A673 (cell line): ENCODE measurements at regions not wholly inside any gene's neighbourhood (a gene's known extent, or its start where the extent isn't known, plus 50 kb on each side); places are given as distances from the start of the nearest gene placed in this dataset.

Experiments
- EZH2 ChIP-seq: fragments of 200-600 bp; sonication (generic); IDR thresholded peaks from 2 replicates; pipeline ENCODE4 v1.6.1; 2017; ENCODE audit warnings: borderline replicate concordance, low read depth, mild to moderate bottlenecking, mixed read lengths, antibody characterized with exemption, low read length; ENCODE audit not compliant: poor library complexity, severe bottlenecking
- TF ChIP-seq, protein P1 (sequence below): fragments of 300-800, 200-600 bp; sonication (generic); conservative IDR thresholded peaks from 2 replicates; pipeline ENCODE4 v1.5.1; 2017; ENCODE audit warnings: low read depth, mild to moderate bottlenecking, antibody characterized with exemption, low read length, moderate library complexity, mixed read lengths

DNA sequence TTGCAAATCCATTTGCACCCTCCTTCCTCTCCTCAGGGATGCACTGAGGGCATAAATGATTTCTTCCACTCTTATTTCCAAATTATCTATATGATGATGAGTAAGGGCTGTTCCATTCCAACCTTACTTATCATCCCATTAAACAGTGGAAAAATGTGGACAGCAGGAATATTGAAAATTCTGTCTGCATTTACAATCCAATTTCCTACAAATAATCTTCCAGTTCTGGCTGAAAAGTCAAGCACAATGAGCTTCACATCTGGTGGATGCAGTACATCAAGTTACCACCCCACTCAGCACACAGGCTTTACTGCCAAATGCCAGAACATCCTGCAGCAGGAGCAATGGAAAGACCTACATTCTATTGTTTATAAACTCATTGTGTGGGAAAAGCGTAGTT lies 345.0 kb upstream of the STEAP1 start:
- TF ChIP-seq, protein P1, sequence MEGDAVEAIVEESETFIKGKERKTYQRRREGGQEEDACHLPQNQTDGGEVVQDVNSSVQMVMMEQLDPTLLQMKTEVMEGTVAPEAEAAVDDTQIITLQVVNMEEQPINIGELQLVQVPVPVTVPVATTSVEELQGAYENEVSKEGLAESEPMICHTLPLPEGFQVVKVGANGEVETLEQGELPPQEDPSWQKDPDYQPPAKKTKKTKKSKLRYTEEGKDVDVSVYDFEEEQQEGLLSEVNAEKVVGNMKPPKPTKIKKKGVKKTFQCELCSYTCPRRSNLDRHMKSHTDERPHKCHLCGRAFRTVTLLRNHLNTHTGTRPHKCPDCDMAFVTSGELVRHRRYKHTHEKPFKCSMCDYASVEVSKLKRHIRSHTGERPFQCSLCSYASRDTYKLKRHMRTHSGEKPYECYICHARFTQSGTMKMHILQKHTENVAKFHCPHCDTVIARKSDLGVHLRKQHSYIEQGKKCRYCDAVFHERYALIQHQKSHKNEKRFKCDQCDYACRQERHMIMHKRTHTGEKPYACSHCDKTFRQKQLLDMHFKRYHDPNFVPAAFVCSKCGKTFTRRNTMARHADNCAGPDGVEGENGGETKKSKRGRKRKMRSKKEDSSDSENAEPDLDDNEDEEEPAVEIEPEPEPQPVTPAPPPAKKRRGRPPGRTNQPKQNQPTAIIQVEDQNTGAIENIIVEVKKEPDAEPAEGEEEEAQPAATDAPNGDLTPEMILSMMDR, result no peak
- no peak for TF ChIP-seq EZH2
